HG03432 (cell line): ENCODE measurements at regions not wholly inside any gene's neighbourhood (a gene's known extent, or its start where the extent isn't known, plus 50 kb on each side); places are given as distances from the start of the nearest gene placed in this dataset.
"Not testable (repeated sequence)": the region's sequence is repeated elsewhere in the genome, so short reads cannot be mapped to it uniquely, and the experiment has no call there.

ENCODE experiments used
- ATAC-seq: cut with Tn5 transposase; IDR thresholded peaks from one replicate; pipeline ENCODE4 v1.9.1; 2021; ENCODE audit warnings: mild to moderate bottlenecking, moderate library complexity; ENCODE audit not compliant: unreplicated experiment

DNA sequence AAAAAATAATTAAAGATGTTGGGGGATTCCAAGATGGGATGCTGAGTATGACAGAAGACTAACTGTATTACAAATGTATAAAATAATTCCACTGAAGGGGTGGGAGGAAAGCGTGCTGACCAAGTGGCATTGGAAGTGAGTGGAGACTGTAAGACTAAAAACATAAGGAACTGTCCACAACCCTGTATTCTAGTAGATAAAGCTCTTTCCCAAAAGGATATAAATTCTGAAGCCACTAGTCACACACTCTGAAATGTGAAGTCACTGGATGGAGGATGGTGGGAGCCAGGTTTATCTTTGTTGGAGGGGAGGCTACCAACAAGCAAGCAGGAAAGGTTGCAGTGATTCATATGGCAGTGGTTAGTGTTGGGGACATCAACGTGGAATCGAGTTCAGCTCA lies 182.8 kb upstream of the PLGLB2 start:
- ATAC-seq: not testable (repeated sequence)

DNA sequence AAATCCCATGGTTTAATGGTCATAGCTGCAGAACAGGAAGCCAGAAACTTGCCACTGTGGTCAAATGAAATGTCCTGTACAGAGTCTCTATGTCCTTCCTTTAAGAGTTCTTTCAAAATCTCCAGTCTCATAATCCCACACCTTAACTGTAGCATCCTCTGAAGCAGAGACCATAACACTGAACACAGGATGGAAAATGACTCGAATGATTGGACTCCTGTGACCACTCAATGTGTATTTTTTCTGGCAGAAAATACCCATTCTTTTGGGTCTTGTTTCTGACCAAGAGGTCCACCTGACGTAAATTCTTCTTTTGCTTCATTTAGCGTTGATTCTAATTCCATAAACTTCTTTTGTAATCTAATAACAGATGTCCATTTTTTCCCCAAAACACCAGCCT lies 181.4 kb upstream of the PLGLB2 start:
- not testable (repeated sequence) for ATAC-seq

DNA sequence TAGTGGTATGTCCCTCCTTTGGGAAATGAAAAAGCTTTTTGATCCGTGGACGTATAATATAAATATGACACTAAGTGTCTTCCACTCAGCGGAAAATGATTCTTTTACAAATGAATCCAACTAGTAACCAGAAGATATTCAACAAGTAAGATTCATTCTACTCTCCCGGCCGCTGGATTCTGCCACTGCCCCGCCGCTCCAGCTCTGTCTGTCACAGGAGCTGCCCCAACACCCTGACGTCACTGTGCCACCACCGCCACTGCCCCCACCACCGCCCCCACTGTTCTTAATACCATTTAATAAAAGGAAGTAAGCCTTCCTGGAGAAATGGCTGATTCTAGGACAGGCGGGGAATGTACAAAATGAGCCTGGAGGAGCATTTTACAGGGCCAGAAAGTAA lies 180.8 kb upstream of the PLGLB2 start:
- ATAC-seq: not testable (repeated sequence)

DNA sequence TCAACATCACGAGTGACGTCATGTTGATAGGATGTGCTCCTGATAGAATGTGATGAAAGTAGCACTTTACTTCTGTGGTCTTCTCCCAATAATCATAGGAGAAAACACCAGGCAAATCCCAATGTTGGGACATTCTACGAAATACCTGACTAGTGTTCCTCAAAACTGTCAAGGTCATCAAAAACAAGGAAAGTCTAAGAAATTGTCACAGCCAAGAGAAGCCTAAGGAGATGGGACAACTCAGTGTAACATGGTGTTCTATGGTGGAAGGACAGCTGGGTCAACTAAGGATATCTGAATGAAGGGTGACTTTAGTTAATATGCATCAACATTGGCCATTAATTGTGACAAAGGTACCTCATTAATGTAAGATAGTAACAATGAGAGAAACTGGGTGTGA lies 180.0 kb upstream of the PLGLB2 start:
- ATAC-seq: not testable (repeated sequence)

DNA sequence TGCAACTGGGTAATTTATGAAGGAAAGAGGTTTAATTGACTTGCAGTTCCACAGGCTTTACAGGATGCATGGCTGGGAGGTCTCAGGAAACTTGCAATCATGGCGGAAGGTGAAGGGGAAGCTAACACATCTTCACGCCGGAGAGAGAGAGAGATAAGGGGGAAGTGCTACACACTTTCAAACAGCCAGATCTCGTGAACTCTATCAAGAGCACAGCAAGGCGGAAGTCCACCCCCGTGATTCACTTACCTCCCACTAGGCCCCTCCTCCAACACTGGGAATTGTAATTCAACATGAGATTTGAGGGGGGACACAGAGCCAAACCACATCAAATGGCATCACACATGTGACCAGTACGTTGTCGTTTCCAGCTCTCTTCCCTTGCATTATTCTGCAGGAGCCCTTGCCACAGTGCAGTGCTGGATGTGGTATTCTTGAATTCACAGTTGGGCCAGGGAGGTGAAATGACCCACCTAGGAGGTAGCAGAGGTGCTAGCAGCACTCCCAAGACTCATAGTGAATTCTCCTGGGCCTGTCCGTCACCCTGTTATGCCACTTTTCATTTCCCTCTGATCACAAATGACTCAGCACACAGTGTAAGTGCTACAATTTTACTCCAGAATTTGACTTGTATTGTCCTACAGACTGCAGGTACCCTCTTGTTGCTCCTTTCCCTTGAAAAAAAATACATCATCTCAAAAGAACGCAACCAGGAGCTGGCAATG lies 179.2 kb upstream of the PLGLB2 start:
- ATAC-seq: not testable (repeated sequence)

DNA sequence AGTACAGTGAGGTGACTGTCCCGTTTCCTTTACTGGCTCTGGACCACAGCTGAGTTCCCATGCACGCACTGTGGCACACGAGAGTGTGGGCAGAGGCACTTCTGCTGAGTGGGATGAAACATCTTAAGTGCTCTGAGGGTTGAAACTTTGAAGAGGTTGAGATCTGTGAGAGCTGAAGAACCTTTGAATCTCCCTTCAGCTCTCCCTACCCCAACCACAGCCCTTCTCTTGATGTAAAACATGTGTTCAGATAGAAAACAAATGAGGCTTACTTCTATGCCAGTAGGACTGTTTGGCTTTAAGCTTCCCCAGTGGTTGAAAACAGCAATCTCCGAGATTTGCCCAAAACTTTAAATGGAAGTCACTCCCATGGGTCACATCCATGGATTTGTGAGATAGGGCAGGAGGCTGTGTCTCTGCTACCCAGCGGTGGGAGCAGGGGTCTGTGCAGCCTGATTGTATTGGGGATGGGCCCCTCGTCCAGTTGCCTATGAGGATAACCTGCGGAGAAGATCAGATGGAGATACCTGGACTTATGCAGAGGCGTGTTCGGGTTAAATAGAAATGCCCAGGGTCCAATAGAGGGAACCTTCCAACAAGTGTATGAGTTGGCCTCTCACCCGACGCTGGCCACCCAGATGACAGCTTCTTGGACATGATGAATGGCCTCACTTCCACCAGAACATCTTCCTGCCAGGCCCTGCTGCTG lies 178.0 kb upstream of the PLGLB2 start:
- not testable (repeated sequence) for ATAC-seq

DNA sequence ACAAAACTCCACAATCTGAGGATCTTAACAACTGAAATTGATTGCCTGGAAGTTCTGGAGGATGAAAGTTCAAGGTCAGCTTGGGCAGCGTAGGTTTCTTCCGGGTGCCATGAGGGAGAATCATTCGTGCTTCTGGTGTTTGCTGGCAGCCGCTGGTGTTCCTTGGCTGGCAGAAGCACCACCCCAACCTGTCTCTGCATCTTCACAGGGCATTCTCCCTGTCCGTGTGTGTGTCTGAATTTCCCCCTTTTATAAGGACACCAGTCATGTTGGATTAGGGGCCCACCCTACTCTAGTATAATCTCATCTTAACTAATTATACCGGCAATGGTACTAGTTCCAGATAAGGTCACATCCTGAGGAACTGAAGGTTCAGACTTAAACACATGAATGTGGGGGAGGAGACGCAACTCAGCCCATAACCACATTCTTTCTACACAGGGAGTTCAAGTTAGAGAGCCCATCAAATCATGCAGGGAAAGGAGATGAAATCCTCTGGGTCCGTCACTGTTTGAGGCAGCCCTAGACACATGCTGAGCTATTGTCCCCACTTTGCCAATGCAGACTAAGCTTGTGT lies 175.9 kb upstream of the PLGLB2 start:
- ATAC-seq: not testable (repeated sequence)

DNA sequence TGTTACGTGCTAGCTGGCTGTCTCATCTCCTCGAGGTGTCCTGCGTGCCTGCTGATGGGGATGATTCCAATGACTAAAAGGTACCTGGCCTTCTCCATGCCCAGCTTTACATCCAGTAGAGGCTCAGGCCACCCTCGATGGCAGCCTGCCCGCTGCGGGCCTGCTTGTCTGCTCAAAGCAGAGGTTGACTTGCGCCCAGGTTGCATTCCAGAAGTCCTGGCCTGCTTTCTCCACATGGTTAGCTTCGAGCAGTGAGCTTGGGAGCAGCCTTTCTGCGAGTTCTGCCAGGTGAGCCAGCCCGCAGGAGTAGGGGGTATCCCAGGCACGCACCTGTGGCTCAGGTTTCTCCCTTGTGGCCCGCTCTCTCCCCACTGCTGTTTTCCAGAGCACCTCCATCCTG lies 175.0 kb upstream of the PLGLB2 start:
- not testable (repeated sequence) for ATAC-seq

DNA sequence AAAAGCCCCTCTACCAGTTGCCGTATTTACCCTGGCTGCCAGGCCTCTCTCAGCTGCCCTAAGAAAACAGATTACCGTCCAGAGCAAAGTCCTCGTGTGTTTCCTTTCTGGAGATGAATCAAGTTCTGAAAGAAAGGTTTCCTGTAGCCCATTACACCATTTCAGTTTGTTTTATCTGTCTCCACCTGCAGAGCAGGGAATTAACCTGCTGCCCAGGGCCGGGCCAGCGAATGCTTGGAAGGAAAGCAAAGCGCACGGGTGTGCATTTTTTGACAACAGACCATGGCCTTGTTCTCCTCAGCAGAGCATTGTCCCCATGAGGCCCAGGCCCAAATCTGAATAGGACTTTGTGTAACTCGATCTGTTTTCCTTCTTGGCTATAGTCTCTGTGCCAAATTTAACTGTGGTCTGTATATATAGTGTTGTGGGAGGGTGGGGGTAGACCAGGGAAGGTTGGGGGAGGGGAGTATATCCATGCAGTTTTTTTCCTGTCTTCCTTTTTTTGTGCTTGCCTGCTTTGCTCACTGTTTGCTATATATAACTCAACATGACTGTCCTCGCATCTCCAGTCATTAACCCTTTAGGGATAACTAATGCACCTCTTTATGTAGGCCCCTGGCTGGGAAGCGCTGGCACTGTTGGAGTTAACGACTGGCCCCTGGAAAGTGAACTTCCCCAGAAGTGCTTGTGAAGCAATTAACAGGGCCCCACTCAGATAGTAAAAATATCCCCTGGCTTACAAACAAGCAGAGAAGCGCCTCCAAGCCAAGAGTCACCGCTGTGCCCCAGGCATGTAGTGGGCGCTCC lies 174.3 kb upstream of the PLGLB2 start:
- ATAC-seq: not testable (repeated sequence)

DNA sequence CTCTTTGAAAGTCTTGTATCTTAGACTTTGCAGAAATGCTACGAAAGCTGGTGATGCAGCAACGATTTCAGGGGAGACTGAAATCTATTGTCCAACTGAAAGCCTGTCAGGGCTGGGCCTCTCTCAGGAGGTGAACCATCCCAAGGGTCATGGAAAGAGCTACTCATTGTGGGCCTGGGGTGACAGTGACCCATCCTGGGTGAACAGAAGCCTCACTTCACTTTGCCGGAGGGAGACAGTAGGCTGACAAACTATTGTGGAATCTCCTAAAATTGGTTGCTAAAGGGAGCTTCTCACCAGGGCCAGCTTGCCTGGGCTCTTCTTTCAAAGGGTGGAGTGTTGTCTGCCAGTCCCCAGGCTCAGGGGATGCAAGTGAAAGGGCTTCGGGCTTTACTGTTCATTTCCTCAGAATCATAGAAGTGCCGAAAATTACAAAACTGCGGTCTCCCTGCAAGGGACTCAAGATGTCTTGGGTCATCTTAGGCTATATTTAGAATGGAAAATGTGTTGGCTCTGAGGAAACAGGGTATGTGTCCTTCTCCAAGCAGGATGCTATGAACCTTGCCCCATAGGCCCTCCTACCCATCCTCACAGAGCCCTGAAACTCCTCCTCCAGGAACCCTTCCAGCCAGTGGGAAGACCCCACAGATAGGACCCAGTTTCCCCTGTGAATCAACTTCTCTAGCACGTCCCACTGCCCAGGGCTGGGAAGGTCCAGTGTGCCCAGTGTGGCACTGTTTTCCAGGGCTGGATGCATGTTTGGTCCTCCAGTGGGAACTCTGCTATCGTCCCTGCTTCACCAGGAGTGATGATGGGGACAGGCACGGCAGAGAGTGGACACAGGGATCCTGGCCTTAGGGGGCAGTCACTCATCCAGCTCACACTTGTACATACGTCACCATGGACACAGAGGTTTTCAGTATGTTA lies 173.4 kb upstream of the PLGLB2 start:
- not testable (repeated sequence) for ATAC-seq

DNA sequence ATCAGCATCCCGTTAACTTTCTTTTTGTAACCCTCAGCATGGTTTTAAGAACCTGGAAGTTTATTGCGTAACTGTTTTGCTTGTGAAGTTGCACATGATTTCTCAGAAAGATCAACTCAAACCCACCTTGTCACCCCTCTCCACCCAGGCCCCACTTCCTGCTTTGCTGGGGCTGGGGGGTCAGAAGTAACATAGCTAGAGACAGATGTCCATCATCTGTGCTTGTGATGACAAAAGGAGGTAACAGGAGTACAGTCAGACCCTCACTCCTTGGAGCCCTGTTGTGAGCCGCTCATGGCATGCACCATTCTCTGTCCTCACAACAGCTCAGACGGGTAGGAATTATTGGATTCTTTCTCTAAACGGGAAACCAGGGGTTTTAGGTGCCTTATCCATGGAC lies 172.7 kb upstream of the PLGLB2 start:
- not testable (repeated sequence) for ATAC-seq

DNA sequence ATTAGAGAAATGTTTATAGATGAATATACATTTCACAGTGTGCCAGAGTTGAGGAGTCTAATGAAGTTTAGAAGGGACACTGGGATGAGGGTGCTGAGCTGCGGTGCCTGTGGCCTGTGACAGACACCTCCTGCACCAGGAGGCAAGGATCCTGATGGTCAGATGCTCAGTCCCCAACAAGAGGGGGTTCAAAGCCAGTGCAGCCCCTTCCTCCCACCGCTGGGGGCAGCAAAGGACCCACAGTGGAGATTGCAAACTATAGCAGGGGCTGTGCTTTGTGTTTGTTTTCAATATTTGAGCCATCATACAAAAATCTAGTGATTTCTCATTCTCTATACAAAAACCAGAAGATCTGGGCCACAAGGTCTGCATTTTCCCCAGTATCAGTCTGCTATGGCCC lies 170.5 kb upstream of the PLGLB2 start:
- ATAC-seq: not testable (repeated sequence)

DNA sequence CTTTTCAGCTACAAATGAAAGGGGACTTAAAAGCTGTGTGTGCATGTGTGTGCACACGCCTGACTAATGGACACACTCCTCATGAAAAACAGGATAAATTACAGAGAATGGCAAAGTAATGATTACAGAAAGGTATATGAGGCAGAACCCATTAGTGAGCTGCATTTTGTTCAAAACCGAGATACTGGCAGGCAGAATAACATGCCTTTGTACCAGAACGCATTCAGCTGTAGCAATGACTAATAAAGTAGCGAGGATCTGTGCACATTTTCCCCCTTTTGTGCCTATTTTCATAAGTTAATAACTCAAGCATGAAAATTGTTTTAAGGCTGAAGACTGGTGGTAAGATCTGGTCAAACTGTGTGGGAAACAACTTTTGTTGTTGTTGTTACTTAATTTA lies 165.7 kb upstream of the PLGLB2 start:
- peak; percentile 49 for ATAC-seq

DNA sequence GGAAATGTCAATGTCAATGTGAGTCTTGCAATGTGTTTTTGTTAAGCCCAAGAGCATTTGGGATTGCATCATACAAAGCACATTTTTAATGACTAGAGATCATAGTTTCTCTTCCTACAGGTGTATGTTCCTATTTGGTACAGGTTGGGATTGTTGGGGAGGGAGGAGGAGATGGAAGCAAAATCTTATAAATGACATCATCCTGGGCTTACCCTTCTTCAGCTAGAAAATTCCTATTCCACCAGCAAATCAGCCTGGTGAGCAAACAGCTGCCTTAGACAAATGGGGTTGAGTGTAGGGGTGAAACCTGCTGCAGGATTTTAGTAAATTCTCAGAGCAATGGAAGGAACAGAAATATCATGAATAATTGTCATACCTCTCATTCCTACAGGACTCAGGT lies 165.3 kb upstream of the PLGLB2 start:
- not testable (repeated sequence) for ATAC-seq

DNA sequence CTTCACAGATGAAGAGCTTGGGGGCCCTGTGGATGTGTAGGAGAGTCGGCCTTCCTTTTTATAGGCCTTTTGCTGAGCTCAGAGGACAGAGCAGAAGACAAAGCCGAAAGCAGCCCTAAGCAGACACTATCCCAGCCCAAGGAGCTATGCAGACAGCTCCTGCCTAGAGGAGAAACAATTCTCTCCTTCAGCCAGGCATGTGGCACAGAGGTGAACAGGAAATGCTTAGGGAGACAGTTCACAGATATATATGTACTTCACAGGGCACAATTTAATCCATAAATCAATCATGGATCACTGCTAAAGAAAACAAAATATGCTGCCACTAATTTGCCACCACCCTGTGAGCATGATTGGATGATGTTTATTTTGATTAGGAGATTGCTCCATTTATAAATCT lies 164.5 kb upstream of the PLGLB2 start:
- not testable (repeated sequence) for ATAC-seq

DNA sequence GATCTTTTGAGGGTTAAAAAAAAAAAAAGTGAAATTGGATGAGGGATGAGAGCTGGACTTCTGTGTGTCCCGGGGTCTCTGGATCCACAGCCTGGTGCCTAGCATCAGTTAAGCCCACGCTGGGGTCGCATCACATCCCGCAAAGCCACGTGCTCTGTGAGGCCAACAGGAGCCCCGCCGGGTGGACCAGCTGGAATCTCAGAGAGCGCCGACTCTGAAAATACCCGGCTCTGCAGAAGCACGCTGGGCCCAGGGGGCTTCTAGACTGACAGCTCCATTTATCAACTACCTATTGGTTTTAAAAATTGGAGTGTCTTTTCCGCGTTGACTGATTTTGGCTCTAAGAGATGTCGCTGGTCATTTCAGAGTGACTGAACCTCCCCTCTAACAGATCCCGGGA lies 164.1 kb upstream of the PLGLB2 start:
- not testable (repeated sequence) for ATAC-seq

DNA sequence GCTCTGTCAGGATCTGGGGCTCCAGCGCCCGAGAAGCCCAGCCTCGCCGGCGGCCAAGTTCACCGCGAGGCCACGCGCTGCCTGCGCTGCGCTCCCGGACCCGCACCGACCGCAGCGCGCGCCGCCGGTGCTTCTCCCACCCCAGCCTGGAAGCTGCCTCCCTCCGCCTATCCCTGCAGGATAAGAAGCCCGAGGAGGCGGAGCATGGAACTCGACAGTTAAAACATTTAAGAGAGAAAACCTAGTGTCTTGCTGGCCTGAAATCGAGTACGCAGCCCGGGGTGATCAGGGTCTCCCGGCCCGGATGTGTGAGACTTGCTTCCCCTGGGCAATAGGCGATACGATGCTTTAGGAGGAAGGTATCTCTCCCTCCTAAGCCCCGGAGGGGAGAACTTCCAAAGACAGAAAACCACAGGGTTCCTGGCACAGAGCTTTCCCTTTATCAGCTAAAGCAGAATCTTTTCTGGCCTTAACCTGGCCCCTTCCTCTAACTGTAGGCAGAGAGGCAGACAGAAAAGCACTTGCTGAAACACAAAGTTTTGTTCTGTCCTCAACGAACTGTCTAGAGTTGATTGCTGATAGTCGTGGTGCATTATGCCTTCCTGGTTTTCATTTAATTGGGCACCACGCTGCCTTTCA lies 163.5 kb upstream of the PLGLB2 start:
- not testable (repeated sequence) for ATAC-seq

DNA sequence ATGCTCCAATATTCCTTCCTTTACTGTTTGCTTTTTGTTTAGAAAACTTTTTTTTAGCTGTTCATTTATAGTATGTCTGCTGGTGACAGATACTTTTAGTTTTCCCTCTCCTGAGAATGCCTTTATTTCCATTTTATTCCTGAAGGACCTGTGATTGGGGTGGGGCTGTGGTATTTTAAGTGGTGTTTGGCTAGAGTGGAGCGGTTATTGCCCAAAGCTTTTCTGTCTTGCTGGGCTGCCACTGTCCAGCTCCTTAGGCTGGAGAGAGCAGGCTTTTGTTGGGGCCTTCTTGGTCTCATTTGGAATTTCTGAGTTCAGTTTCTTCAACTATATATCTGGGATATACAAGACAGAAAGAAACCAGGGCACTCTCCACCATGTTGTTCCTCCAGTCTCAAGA lies 160.0 kb upstream of the PLGLB2 start:
- ATAC-seq: not testable (repeated sequence)

DNA sequence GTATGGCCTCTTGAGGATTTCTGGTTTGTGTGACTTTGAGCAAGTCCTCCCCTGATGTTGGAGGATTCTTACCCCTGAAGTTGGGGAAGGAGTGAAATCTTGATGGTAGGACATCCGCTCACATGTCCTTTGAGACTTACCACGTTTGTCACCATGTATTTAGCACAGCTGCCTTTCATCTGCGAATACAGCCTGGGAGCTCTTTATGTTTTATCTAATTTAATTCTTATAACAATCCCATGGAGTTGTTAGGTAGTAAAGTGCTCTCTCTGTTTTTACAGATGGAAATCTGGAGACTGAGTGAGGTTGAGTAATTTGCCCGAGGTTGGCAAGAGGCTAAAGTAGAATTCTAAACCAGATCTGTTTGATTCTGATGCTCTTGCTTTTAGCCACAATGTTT lies 154.9 kb upstream of the PLGLB2 start:
- ATAC-seq: not testable (repeated sequence)
